HG02852 (cell line): ENCODE measurements at regions not wholly inside any gene's neighbourhood (a gene's known extent, or its start where the extent isn't known, plus 50 kb on each side); places are given as distances from the start of the nearest gene placed in this dataset.

ENCODE experiments used
- ATAC-seq: cut with Tn5 transposase; IDR thresholded peaks from one replicate; pipeline ENCODE4 v1.9.1; 2021; ENCODE audit warnings: mild to moderate bottlenecking, moderate library complexity; ENCODE audit not compliant: unreplicated experiment

DNA sequence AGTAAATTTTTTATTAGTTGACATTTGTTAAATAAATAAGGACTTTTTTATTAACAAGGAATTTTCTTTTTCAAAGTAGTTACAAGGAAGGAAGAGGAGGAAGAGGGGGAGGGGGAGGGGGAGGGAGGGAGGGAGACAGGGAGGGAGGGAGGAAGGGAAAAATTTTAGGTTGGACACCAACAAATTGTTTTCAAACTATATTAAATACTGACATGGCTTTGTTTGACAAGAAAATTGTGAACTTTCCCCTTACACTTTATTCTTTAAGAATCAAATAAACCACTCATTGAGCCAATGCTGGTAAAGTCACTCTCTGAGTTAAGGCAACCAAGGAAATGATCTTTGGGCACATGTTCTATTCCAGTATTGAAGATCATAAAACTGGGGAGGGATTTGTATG lies 115.7 kb upstream of the PPP2R3A start:
- ATAC-seq, result no peak

DNA sequence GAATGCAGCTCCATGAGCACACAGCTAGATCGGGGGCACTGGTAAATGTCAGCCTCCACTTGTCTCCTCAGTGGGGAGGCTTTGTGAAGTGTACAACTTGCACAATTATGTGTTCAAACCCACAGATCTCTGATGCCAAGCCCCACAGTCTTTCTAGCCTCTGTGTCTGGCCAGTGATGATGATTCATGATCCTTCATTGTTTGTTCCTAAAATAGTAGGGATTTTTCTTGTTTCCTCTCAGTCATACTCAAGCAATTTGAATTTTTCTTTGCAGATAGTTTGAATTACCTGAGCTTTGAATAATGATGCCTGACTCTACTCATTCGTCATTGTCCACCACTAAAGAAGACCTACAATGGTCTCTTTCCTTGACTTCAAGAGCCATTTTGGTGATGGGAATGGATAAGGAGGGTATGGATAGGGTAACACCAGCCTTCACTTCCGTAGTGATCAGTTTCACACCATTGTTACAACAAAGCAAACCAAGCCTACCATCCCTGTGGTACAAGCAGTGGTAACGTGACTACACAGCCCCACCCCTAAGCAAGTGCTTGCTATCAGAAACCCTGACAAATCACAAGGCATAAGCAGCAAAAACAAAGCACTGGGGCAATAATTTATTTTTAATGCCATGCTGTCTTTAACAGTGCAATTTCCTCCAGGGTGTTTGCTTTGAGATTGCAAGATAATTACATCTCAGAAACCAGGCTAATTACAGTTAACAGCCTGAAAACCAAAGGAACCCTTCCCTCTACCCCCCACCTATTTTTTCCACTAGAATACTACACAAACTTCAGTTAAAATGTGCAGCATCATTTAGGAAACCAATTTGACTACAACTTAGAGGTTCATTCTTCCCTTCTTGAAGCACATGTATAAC lies 114.1 kb upstream of the PPP2R3A start:
- no peak for ATAC-seq

DNA sequence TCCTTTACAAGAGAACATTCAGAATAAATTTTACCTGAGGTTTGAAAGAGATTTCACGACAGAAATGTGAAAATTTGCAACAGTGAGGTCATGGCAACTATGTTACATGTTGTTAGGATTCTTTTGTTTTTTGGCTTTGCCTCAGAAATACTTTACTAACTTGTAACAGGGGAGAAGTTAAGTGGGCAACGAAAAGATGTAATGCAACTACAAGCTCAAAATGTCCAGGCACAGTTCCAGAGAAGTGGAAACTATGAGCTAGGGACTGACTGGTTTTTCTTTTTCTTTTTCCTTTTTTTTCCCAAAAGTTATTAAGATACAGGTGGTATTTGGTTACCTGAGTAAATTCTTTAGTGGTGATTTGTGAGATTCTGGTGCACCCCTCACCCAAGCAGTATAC lies 111.5 kb upstream of the PPP2R3A start:
- no peak for ATAC-seq

GRCh38 chr3:135860761-135861160 lies 104.8 kb upstream of the PPP2R3A start:
- ATAC-seq, result no peak

DNA sequence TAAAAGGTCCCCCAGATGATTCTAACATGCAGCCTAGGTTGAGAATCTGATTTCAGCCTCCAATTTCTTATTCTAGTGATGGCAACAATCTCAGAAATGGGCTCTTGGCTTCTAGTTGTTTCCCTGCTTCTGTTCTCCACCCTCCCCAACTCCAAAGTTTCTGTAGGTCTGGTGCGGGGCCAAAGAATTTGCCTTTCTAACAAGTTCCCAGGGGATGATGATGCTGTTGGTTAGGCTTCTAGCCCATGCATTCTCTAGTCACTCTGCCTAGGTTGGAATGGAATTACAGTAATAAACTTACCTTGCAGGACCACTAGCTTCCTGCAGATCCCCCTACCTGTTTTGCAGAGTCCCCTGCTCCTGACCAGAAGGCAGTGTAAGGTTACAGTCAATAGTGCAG lies 103.2 kb upstream of the PPP2R3A start:
- ATAC-seq, result no peak

GRCh38 chr3:135864060-135864459 lies 101.5 kb upstream of the PPP2R3A start:
- no peak for ATAC-seq

GRCh38 chr3:135865085-135865484 lies 100.4 kb upstream of the PPP2R3A start:
- ATAC-seq, result no peak

DNA sequence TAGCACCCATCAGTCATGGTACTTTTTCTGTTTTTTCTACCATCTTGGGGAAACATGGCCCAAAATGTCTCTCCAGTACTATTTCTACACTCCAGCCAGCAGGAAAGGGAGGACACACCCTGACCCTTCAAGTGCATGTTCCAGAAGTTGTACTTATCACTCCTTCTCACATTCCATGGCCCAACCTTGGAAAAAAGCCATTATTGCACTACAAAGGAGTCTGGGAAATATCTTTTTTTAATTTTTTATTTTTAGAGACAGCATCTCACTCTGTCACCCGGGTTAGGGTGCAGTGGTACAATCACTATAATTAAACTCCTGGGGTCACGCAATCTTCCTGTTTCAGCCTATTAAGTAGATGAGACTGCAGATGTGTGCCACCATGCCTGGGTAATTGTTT lies 100.0 kb upstream of the PPP2R3A start:
- no peak for ATAC-seq

DNA sequence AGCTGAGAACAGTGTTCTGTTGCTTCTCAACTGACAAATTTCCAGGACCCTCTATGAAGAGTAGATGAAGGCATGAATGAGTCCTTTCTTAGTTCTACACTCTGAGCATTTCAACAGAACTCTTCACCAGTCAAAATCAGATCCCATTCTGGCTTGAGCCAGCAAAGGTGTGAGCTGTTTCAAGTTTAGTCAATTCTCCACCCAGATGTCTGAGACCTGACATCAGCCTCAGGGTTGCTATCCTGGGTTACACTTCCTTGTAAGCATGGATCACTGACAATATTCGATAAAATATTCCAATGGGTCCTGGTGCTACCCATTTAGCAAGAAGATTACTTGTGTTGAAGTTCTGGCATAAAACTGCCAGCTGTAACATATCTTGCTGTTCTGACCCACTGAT lies 97.6 kb upstream of the PPP2R3A start:
- ATAC-seq, result no peak

- ATAC-seq, result no peak
These were observed 96.7 kb upstream of the PPP2R3A start for GRCh38 chr3:135868801-135869200.

DNA sequence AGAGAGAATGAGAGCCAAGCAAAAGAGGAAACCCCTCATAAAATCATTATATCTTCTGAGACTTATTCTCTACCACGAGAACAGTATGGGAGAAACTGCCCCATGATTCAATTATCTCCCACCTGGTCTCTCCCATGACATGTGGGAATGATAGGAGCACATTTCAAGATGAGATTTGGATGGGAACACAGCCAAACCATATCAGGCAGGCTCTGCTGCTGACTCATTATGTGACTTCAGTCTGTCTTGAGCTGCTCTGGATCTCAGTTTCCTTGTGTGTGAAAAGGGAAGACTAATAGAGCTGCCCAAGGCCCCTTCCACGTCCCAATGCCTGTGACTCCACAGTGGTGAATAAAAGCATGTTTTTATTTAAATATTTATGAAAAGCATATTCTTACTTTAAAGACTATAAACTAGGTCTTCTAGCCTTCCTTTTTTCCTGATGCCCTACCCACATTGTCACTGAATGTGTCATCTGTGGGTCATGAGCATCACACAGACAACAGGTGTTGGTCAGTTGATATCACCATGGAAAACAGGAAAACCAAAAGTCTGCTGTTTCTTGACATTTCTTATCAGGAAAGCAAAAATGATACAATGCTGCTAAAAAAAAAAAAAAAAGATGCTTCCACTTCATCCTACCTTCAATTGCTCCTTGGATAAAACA lies 96.0 kb upstream of the PPP2R3A start:
- ATAC-seq, result no peak

DNA sequence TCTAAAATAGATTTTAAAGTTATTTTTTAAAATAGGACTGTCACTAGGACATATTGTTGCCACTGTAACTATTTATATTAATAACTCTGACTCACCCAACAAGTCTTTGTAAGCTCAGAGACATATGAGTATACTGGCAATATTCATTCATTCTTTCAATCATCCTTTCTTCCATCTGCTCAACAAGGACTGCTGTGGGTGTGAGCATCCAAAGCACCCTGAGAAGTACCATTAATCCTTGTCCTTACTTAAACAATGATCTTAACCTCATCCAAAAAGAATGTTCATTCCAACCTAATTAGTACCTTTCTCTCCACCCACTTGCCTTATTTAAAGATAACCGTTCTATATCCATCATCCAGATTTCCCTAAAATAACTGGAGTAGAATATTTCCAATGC lies 94.2 kb upstream of the PPP2R3A start:
- ATAC-seq, result no peak

GRCh38 chr3:135874035-135874434 lies 91.5 kb upstream of the PPP2R3A start:
- no peak for ATAC-seq

DNA sequence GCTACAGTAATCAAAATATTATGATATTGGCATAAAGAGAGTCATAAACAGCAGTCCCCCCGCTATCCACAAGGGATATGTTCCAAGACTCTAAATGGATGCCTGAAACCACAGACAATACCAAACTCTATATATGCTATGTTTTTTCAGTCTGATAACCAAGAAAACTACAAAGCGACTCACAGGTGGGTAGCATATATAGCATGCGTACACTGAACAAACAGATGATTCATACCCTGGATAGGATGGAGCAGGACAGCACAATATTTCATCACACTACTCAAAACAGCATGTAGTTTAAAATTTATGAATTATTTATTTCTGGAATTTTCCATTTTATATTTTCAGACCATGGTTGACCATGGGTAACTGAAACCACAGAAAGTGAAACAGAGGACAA lies 87.0 kb upstream of the PPP2R3A start:
- no peak for ATAC-seq

DNA sequence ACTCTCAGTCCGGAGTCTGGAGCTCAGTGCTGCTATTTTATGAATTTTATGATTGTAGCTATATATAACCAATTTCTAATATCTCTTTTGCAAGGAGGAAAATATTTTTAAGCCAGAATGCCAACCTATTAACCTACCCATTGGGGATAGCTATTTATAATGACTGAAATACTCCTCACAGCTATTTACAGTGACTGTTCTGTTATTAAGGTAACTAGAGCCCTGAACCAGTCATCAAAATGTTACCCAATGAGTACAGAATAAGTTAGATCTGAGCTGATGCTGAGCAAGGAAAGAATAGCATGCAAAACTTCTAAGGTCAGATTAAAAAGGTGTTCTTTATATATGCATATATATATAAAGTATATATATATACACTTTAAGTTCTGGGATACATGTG lies 79.6 kb upstream of the PPP2R3A start:
- no peak for ATAC-seq

- ATAC-seq, result no peak
These were observed 78.3 kb upstream of the PPP2R3A start for GRCh38 chr3:135887220-135887619.

- ATAC-seq, result no peak
These were observed 76.1 kb upstream of the PPP2R3A start for GRCh38 chr3:135889443-135889842.

DNA sequence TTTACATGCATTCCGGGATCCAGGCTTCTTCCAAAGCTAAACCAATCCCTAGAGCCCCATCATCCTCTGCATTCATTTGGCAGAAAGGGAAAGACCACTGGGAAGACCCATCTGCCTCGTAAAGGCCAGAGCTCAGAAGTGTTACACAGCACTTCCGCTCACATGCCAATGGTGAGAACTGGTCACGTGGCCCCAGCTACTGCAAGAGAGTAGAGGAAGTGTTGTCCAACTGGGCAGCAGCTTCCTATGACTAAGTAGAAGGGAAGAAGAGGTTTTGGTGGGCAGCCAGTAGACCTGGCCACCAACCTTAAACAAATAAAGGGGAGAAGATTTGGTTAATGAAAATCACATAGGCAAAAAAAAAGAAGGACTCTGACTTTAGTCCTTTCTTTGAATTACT lies 74.4 kb upstream of the PPP2R3A start:
- no peak for ATAC-seq

DNA sequence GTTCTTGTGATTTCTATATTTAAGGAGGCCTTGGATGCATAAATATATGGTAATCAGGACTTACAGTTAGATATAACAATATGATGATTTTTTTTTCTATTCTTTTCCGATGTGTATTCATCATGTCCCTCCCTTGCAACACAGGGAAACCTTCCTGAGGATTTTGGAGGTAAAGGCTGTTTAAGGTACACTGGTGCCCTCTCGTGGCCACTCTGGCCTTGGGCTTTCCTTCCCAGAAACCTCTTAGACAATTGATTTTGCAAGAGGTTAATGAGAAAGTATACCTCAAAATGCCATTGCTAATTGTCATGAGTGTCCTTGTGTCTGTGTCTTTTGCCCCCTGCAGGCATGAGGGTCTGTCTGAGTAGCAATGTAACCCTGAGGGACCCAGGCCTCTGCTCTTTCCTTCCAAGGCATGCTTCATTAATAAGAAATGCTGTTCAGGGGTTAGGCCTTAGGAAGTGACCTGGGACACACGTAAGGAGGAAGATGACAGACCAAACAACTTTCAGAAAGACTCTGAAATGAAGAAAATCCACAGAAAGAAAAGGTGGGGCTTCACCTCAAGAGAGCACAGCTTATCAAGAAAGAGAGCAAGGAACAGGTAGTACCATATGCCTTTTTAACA lies 70.3 kb upstream of the PPP2R3A start:
- ATAC-seq, result no peak

GRCh38 chr3:135895734-135896121 lies 69.8 kb upstream of the PPP2R3A start:
- no peak for ATAC-seq

DNA sequence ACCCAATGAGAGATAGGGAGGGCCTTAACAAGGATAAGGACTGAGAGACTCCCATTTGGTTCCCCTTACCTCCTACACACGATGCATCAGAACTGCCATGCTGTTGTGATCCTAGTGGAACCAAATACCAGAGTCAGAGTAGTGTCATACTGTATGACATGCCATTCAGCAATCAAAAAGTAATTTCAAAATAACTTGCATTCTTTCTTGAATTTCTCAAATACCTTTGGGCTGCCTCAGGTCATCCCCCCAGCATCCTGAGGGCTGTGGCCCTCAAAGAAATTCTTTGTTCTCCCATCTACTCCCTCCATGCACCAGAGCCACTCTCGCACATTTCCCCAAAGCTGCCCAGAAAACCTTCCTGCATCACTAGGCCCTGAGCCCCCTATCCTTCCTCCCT lies 68.9 kb upstream of the PPP2R3A start:
- no peak for ATAC-seq

GRCh38 chr3:135897715-135898114 lies 67.8 kb upstream of the PPP2R3A start:
- no peak for ATAC-seq
